ENCODE measurements at regions not wholly inside any gene's neighbourhood (a gene's known extent, or its start where the extent isn't known, plus 50 kb on each side); places are given as distances from the start of the nearest gene placed in this dataset.

GRCh38 chr7:132072873-132073272 is 503.4 kb downstream of the PLXNA4 start:
- DNase-seq (ENCODE audit: low read depth): no peak

GRCh38 chr7:132072165-132072564 is 504.1 kb downstream of the PLXNA4 start:
- no peak for DNase-seq (ENCODE audit: low read depth)

- DNase-seq (ENCODE audit: low read depth): no peak
These were observed 507.0 kb downstream of the PLXNA4 start for GRCh38 chr7:132069306-132069705.

- DNase-seq (ENCODE audit: low read depth): no peak
These were observed 509.5 kb downstream of the PLXNA4 start for GRCh38 chr7:132066761-132067171.

- no peak for DNase-seq (ENCODE audit: low read depth)
These were observed 509.7 kb upstream of the PODXL start for GRCh38 chr7:132065989-132066603.

- DNase-seq (ENCODE audit: low read depth): no peak
These were observed 509.0 kb upstream of the PODXL start for GRCh38 chr7:132065193-132065988.

GRCh38 chr7:132063800-132064199 is 507.4 kb upstream of the PODXL start:
- DNase-seq (ENCODE audit: low read depth): no peak

GRCh38 chr7:132061937-132062336 is 505.5 kb upstream of the PODXL start:
- no peak for DNase-seq (ENCODE audit: low read depth)

GRCh38 chr7:132059141-132059540 is 502.7 kb upstream of the PODXL start:
- peak; percentile 6 for DNase-seq (ENCODE audit: low read depth)

- no peak for DNase-seq (ENCODE audit: low read depth)
These were observed 499.1 kb upstream of the PODXL start for GRCh38 chr7:132055336-132056120.

GRCh38 chr7:132053871-132054270 is 497.4 kb upstream of the PODXL start:
- no peak for DNase-seq (ENCODE audit: low read depth)

GRCh38 chr7:132051311-132051710 is 494.9 kb upstream of the PODXL start:
- no peak for DNase-seq (ENCODE audit: low read depth)

- DNase-seq (ENCODE audit: low read depth): no peak
These were observed 493.3 kb upstream of the PODXL start for GRCh38 chr7:132049462-132050304.

GRCh38 chr7:132045481-132045980 is 489.1 kb upstream of the PODXL start:
- no peak for DNase-seq (ENCODE audit: low read depth)

GRCh38 chr7:132045002-132045401 is 488.6 kb upstream of the PODXL start:
- no peak for DNase-seq (ENCODE audit: low read depth)

GRCh38 chr7:132044247-132044646 is 487.8 kb upstream of the PODXL start:
- no peak for DNase-seq (ENCODE audit: low read depth)

- no peak for DNase-seq (ENCODE audit: low read depth)
These were observed 484.7 kb upstream of the PODXL start for GRCh38 chr7:132041108-132041507.

GRCh38 chr7:132035517-132036362 is 479.3 kb upstream of the PODXL start:
- DNase-seq (ENCODE audit: low read depth): no peak

GRCh38 chr7:132034748-132035416 is 478.5 kb upstream of the PODXL start:
- no peak for DNase-seq (ENCODE audit: low read depth)

- no peak for DNase-seq (ENCODE audit: low read depth)
These were observed 474.5 kb upstream of the PODXL start for GRCh38 chr7:132030883-132031282.

Data from activated T-cell treated with anti-CD3 and anti-CD28 coated beads for 48 hours (primary cell).